ENCODE measurements at regions not wholly inside any gene's neighbourhood (a gene's known extent, or its start where the extent isn't known, plus 50 kb on each side); places are given as distances from the start of the nearest gene placed in this dataset.

DNA sequence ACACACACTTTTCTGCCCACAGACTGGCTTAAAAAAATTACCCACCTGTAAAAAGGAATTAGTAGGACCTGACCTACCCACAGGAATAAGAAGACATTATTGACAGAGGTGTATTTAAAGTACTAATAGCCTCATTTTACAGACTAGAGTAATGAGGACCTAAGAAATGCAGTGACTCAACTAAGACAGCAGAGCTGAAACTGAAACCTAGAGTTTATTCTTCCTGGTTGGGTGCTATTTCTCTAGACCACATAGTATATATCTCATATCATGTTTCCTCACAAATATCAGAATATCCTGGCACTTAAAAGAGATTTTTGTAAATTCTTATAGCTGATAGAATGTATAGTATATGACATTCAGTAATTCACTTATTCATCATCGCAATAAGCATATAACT is 435.0 kb downstream of the MAGEE1 start:
- TF ChIP-seq, protein P1, sequence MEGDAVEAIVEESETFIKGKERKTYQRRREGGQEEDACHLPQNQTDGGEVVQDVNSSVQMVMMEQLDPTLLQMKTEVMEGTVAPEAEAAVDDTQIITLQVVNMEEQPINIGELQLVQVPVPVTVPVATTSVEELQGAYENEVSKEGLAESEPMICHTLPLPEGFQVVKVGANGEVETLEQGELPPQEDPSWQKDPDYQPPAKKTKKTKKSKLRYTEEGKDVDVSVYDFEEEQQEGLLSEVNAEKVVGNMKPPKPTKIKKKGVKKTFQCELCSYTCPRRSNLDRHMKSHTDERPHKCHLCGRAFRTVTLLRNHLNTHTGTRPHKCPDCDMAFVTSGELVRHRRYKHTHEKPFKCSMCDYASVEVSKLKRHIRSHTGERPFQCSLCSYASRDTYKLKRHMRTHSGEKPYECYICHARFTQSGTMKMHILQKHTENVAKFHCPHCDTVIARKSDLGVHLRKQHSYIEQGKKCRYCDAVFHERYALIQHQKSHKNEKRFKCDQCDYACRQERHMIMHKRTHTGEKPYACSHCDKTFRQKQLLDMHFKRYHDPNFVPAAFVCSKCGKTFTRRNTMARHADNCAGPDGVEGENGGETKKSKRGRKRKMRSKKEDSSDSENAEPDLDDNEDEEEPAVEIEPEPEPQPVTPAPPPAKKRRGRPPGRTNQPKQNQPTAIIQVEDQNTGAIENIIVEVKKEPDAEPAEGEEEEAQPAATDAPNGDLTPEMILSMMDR (IDR thresholded peaks at IDR 0.05): no peak
- TF ChIP-seq EP300 (IDR thresholded peaks at IDR 0.05): no peak
- TF ChIP-seq POLR2AphosphoS5 (IDR thresholded peaks at IDR 0.05): no peak
